A172 (cell line): ENCODE measurements at regions not wholly inside any gene's neighbourhood (a gene's known extent, or its start where the extent isn't known, plus 50 kb on each side); places are given as distances from the start of the nearest gene placed in this dataset.
"Not testable (repeated sequence)": the region's sequence is repeated elsewhere in the genome, so short reads cannot be mapped to it uniquely, and the experiment has no call there.

ENCODE experiments used
- DNase-seq: peaks from one replicate; pipeline ENCODE4 v3.0.0-alpha.2; 2015; ENCODE audit warnings: low spot score

DNA sequence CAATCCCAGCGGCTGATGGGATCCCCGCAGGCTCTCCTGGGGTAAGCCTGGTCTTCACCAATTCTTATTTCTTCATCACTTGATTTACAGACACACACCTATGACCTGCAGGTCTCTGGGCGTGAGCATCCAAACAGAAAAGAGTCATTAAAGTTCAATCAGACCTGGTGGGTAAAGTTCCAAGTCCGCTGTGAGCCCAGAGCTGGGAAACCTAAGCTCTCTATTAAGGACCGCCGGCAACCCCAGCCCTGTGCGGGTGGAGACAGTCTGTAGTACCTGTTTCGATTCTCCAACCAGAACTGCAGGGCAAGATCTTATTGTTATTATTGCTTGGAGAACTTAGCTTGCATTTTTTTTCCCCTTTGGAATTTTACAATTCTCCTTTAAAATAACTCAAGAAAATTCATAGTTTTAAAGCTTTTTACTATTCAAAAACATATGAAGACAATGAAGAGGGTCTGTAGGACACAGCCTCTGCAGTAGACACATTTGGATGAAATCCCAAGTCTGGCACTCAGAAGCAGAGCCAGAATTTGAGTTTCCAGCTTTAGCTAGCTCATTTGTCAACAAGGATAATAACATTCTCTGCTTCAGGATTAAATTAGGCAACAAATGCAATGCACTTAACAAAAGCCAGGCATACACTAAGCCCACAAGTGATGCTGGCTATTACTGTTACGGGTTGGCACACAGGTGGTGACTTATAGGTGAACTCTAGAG is 376.4 kb downstream of the INSIG2 start:
- no peak for DNase-seq

- no peak for DNase-seq
Observed at GRCh38 chr2:118464046-118464445, 375.8 kb downstream of the INSIG2 start.

DNA sequence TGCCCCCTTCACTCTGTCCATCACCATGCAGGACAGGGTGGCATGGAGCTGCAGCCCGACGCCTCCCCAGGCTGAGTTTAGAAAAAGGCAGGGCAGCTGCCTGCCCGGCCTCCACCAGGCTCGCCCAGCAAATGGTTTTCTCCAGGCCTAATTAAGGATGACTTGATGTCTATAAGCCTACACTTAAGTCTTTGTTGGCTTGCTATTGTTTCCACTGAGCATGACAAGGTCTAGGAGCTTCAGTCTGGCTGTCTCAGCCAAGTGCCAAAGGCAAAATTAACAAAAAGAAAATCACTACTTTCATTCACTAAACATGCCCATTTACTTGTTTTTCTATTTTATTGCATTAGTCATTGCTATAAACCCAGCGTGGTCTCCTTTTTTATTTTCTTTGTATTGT is 372.2 kb downstream of the INSIG2 start:
- no peak for DNase-seq

- DNase-seq, result no peak
Observed at GRCh38 chr2:118459426-118459825, 371.2 kb downstream of the INSIG2 start.

- no peak for DNase-seq
Observed at GRCh38 chr2:118457951-118458350, 369.7 kb downstream of the INSIG2 start.

DNA sequence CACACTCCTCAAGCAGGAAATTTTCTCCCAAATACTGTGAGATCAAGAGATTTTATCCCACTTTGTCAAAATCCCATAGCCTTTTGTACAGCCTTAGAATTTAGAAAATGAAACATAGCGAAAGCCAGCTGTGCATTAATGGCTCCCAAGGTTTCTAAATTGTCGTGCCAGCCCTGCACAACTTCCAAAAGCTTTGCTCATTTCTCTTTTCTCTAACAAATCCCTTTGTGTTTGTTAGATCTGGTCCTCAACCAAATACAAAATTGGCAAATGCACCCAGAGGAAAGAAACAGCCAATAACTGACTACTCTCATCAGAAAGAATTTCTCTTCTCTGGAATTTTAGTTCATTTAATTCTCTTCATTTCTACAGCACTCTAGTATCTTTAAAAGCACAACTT is 361.1 kb downstream of the INSIG2 start:
- DNase-seq, result no peak

- peak; percentile 63 for DNase-seq
Observed at GRCh38 chr2:118443596-118443995, 355.3 kb downstream of the INSIG2 start.

DNA sequence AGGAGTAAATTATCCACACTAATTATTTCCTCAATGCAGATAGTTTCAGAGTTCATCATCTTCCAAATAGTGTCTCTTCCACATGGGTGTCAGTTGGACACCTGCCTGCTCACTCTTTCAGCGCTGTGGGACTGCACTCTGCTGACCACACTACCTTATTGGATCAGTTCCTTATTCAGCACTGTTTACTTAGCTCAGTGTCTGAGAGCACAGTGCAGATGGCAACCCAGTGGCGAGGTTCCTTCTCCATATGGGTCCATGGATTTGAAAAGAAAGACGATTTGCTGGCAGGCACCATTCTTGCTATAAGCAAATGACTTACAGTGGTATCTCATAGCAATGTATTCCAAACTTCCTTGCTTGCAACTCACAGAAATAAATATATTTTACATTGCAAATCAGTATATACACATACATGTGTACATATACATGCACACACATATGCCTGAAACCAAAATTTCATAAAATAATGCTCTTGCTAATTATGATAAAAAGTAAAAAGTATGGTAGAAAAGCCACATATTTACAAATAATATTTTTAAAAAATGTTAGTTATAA is 354.8 kb downstream of the INSIG2 start:
- no peak for DNase-seq

GRCh38 chr2:118442046-118442445 is 353.8 kb downstream of the INSIG2 start:
- DNase-seq, result no peak

DNA sequence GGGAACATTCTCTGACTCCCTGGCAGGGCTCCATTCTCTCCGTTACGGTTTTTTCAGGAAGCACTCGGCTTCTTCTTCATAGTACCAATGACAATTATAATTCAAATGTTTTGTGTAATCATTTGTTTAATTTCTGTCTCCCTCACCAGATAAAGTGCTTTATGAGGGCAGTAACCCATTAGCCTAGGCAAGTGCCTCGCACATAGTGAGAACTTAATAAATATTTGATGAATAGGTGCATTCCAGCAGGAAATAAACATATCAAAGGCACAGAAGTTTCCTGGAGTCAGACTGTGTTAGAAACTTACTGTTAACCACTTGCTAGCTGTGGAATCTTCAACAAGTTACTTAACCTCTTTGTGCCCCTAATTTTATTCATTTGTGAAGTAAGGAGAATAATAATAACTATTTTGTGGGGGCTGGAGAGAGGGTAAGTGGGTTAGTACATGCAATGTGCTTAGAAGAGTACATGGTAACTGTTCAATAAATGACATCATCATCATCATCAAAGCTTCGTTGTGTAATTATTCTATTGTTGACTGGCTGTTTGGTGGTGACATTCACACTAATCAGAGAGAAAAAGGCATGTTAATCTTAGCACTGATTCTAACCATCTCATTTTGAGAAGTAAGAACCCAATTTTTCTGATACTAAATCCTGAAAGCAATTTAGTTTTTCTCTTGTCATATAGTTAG is 352.3 kb downstream of the INSIG2 start:
- DNase-seq, result no peak

DNA sequence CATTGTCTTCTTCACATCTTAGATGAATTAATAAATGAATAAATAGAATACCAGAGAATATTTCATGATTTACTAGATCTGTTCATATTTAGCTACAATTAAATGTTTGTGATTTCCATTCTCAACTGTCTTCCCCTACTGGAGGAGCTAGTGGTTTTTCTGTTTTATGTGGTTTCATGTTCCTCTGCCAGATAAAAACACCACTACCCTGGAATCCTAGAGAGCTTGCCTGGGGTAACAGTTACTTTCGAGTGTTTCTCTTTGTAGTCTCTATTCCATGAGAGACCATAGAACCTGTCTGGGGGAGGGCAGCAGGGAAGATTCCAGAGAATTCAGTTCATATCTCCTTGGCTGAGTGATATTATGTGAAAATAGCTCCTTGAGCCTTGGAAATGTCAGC is 349.2 kb downstream of the INSIG2 start:
- DNase-seq, result no peak

DNA sequence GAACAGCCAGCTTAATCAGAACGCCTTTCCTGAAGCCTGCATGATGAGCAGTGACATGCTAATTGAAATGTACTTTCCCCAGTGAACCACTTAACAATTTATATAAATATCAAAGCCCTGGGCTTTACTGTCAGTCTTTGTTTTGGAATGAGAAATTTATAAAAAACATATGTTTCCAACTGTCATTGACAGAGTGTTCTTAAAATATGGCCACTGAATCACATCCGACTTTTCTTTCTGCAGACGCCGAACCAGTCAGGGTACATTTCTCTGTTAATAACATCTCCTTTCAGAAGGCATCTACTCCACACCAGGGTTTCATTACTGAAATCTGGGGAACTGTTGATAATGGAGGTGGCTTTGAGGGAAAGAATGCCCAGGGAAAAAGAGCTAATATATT is 343.7 kb downstream of the INSIG2 start:
- DNase-seq, result no peak

GRCh38 chr2:118431586-118431985 is 343.3 kb downstream of the INSIG2 start:
- DNase-seq, result no peak

DNA sequence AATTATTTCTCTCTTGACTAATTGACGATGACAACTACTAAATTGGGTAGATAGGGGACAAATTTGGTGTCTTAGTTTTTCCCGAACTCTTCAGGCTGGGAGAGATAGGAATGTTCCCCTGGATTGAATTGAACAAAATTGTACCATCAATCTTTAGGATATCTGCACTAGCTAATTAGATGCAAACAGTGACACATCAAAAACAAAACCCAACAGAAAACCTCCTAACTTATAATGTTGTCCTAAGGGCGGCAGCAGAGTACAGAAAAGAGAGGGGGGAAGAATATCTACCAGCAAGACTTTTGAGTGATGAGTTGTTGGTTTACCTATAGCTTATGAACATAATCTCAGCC is 342.9 kb downstream of the INSIG2 start:
- DNase-seq, result peak; percentile 47

GRCh38 chr2:118430510-118431164 is 342.4 kb downstream of the INSIG2 start:
- DNase-seq, result peak; percentile 61

- DNase-seq, result no peak
Observed at GRCh38 chr2:118425191-118425590, 336.9 kb downstream of the INSIG2 start.

DNA sequence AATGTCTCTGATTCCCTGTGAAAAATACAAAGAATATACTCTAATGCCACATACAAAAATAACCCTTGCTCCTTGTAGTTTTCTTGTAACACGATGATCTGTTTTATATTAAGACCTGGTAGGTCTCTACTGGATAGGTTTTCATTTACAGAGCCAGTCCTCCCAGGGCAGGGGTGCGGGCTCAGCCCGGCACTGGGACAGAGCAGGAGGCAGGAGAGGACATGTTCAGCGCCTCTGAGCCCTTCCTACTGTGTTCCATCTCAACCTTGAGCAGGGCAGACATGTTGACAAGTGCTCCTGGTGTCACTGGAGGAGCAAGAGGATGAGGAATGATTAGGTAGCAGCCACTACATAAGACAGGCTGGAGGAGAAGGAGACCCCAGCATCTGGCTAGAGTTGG is 335.5 kb downstream of the INSIG2 start:
- DNase-seq, result no peak

DNA sequence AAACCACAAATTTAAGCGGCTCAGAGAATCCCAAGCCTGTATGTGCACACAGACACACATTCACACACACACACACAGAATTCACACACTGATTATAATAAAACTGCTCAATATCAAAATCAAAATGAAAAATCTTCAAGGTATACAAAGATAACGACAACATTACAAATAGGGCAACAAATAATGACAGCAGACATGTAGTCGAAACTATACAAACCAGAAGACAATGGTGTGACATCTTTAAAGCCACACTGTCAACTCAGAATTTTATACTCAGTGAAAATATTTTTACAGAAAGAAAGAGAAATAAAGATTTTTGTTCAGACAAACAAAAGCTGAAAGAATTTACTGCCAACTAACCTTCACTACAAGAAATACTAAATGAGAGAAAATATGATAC is 333.4 kb downstream of the INSIG2 start:
- DNase-seq, result no peak

- no peak for DNase-seq
Observed at GRCh38 chr2:118417406-118418120, 329.3 kb downstream of the INSIG2 start.

GRCh38 chr2:118415186-118415585 is 326.9 kb downstream of the INSIG2 start:
- not testable (repeated sequence) for DNase-seq

GRCh38 chr2:118403658-118404451 is 315.6 kb downstream of the INSIG2 start:
- DNase-seq, result no peak
